DMS114 treated with DMSO at 0.1 percent for 48 hours (cell line): ENCODE measurements at regions not wholly inside any gene's neighbourhood (a gene's known extent, or its start where the extent isn't known, plus 50 kb on each side); places are given as distances from the start of the nearest gene placed in this dataset.
"Not testable (repeated sequence)": the region's sequence is repeated elsewhere in the genome, so short reads cannot be mapped to it uniquely, and the experiment has no call there.

ENCODE experiments used
- DNase-seq: peaks from one replicate; lab custom pipeline; 2025; ENCODE audit not compliant: unreplicated experiment; lab: John Stamatoyannopoulos, UW

GRCh38 chr13:31605076-31605860 is 134.1 kb upstream of the RXFP2 start:
- DNase-seq, result no peak

GRCh38 chr13:31607531-31607930 is 131.8 kb upstream of the RXFP2 start:
- DNase-seq, result not testable (repeated sequence)

GRCh38 chr13:31608780-31609179 is 130.5 kb upstream of the RXFP2 start:
- not testable (repeated sequence) for DNase-seq

- DNase-seq, result no peak
These were observed 128.9 kb upstream of the RXFP2 start for GRCh38 chr13:31610270-31610998.

GRCh38 chr13:31611214-31611613 is 128.1 kb upstream of the RXFP2 start:
- DNase-seq, result no peak

GRCh38 chr13:31614073-31614472 is 125.3 kb upstream of the RXFP2 start:
- no peak for DNase-seq

- DNase-seq, result no peak
These were observed 124.6 kb upstream of the RXFP2 start for GRCh38 chr13:31614704-31615103.

- no peak for DNase-seq
These were observed 114.2 kb upstream of the RXFP2 start for GRCh38 chr13:31625115-31625514.

- DNase-seq, result no peak
These were observed 112.1 kb upstream of the RXFP2 start for GRCh38 chr13:31627097-31627845.

GRCh38 chr13:31629085-31629780 is 110.1 kb upstream of the RXFP2 start:
- no peak for DNase-seq

GRCh38 chr13:31631071-31631470 is 108.3 kb upstream of the RXFP2 start:
- DNase-seq, result no peak

GRCh38 chr13:31631746-31632145 is 107.6 kb upstream of the RXFP2 start:
- DNase-seq, result no peak

- DNase-seq, result no peak
These were observed 100.7 kb upstream of the RXFP2 start for GRCh38 chr13:31638577-31638976.

- no peak for DNase-seq
These were observed 99.7 kb upstream of the RXFP2 start for GRCh38 chr13:31639443-31640163.

GRCh38 chr13:31649766-31650165 is 89.6 kb upstream of the RXFP2 start:
- DNase-seq, result no peak

GRCh38 chr13:31653730-31654129 is 85.6 kb upstream of the RXFP2 start:
- no peak for DNase-seq

GRCh38 chr13:31663880-31664585 is 75.3 kb upstream of the RXFP2 start:
- no peak for DNase-seq

- DNase-seq, result no peak
These were observed 68.3 kb upstream of the RXFP2 start for GRCh38 chr13:31670831-31671617.

- no peak for DNase-seq
These were observed 65.3 kb upstream of the RXFP2 start for GRCh38 chr13:31674051-31674450.
